ENCODE measurements at regions not wholly inside any gene's neighbourhood (a gene's known extent, or its start where the extent isn't known, plus 50 kb on each side); places are given as distances from the start of the nearest gene placed in this dataset.
A peak's percentile ranks its signal among the peaks of the same experiment; 100 is the strongest.
"Not testable (repeated sequence)": the region's sequence is repeated elsewhere in the genome, so short reads cannot be mapped to it uniquely, and the experiment has no call there.

- H3K27ac Mint-ChIP-seq, DNase-seq, H3K4me3 Mint-ChIP-seq, H3K4me1 Mint-ChIP-seq, H3K9me3 Mint-ChIP-seq, H3K27me3 Mint-ChIP-seq: not testable (repeated sequence)
- peaks cover 14% of the 10 kb centered on the region for H3K36me3 Mint-ChIP-seq
These were observed 187.4 kb downstream of the LAT start for GRCh38 chr16:29172098-29172724.

DNA sequence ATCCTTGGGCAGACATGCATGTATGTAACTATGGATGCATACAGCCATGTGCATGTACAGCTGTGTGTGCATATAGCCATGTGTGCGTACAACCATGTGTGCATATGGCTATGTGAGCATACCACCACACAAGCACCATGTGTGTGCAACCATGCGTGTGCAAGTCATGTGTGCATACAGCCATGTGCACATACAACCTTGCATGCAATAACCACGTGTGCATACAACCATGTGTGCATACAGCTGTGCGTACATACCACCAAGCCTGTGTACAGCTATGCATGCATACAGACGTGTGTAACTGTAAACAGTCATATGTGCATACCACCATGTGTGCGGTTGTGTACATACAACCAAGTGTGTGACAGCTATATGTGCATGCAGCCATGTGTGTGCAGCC, 186.4 kb downstream of the LAT start:
- DNase-seq, H3K27me3 Mint-ChIP-seq, H3K4me3 Mint-ChIP-seq, H3K9me3 Mint-ChIP-seq, H3K27ac Mint-ChIP-seq, H3K4me1 Mint-ChIP-seq: not testable (repeated sequence)
- H3K36me3 Mint-ChIP-seq, result peaks cover 14% of the 10 kb centered on the region

DNA sequence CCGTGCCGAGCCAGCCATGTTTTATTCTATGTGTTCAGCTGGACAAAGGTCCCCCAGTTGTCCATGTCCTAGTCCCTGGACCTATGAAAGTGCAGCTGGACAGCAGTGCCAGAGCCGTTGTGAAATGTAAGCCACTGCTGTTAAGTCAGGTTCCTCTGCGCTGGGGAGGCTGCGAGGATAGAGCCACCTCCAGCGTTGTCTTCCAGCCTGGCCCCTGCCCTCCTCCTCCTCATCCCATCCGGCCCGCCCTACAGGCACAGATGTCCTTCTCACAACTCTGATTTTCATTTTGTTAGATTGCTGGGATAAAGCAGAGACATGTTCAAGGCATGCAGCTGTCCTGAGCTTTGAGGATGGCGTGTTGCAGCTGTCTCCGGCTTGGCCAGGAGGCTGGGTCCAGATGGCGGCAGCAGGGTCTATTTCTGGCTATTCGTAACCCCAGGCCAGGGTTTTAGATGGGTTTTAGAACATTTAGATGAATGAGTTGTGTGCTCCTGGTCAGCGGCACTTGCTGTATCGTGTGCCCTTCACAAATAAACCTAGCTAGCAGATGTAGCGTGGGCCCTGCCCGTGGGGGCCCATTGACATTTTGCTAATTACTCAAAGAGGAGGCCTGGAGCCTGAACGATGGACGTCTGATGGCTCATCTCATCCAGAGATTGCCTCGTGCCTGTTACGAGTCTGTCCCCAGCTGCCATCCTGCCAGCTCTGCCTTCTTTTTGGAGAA, 185.7 kb downstream of the LAT start:
- H3K9me3 Mint-ChIP-seq, result not testable (repeated sequence)

DNA sequence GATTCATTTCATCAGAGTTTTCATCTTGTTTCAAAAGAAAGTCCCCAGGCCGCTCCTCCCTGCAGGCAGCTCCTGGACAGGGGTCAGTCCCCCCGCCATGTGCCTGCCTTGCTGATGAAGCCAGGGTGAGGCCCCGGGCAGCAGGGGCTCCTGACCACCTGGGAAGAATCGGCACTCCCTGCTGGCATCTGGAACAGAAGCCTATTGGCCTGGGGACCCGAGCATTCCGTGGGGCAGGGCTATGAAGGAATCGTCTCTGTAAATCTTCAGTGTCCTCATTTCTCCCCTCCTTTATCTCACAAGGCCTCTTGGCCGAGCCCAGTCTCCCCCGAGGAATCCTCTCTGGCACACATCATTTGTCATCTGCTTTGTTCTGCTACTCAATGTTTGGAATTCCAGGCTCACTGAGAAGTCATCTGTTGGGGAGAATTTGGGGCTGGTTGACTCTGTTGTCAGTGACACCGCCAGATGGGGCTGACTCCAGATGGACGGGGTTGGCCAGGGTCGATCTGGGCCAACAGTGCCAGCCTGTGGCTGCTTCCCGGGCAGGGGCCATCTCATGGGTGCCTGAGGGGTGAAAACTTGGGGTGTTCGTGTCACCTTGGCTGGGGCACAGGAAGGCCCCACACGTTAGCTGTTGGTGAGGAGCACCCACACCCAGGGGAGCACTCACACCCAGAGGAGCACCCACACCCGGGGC, 184.6 kb downstream of the LAT start:
- not testable (repeated sequence) for H3K27ac Mint-ChIP-seq, H3K9me3 Mint-ChIP-seq, DNase-seq, H3K4me1 Mint-ChIP-seq, H3K4me3 Mint-ChIP-seq, H3K27me3 Mint-ChIP-seq
- H3K36me3 Mint-ChIP-seq, result peaks cover 14% of the 10 kb centered on the region

More for the DNA sequence above, 185.7 kb downstream of the LAT start:
- DNase-seq, H3K4me1 Mint-ChIP-seq, H3K4me3 Mint-ChIP-seq, H3K27ac Mint-ChIP-seq, H3K27me3 Mint-ChIP-seq: not testable (repeated sequence)
- H3K36me3 Mint-ChIP-seq, result peaks cover 14% of the 10 kb centered on the region

- not testable (repeated sequence) for H3K27ac Mint-ChIP-seq, DNase-seq, H3K4me1 Mint-ChIP-seq, H3K9me3 Mint-ChIP-seq, H3K27me3 Mint-ChIP-seq, H3K4me3 Mint-ChIP-seq
- peaks cover 11% of the 10 kb centered on the region for H3K36me3 Mint-ChIP-seq
These were observed 183.8 kb downstream of the LAT start for GRCh38 chr16:29168515-29169259.

DNA sequence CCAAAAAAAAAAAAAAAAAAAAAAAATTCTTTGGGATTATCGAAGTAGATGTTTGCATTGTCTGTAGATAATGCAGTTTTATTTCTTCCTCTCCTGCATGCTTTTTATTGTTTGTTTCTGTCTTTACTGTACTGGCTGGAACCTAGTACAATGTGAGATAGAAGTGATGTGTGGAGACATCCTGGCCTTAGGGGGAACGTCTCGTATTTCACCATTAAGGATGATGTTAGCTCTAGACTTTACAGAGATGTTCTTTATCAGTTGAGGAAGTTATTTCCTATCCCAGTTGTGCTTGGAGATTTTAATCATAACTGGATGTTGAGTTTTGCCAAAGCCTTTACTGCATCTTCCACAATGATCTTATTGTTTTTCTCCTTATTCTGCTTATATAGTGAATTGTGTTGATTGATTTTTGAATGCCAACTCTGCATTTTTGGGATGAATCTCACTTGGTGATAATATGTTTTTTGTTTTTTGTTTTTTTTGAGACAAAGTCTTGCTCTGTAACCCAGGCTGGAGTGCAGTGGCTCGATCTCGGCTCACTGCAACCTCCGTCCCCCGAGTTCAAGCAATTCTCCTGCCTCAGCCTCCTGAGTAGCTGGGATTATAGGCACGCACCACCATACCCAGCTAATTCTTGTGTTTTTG, 179.7 kb downstream of the LAT start:
- H3K4me1 Mint-ChIP-seq, H3K27ac Mint-ChIP-seq, H3K27me3 Mint-ChIP-seq, H3K9me3 Mint-ChIP-seq, H3K36me3 Mint-ChIP-seq, H3K4me3 Mint-ChIP-seq, DNase-seq: not testable (repeated sequence)

DNA sequence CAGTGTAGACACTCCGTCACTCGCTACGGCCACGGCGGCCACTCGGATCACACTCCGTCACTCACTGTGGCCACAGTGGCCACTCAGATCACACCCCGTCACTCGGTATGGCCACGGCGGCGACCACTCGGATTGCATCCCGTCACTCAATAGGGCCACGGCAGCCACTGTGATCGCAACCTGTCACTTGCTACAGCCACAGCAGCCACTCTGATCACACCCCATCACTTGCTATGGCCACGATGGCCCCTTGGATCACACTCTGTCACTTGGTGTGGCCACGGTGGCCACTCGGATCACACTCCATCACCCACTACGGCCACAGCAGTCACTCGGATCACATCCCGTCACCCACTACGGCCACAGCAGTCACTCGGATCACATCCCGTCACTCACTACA, 175.3 kb downstream of the LAT start:
- not testable (repeated sequence) for DNase-seq, H3K9me3 Mint-ChIP-seq, H3K27ac Mint-ChIP-seq, H3K27me3 Mint-ChIP-seq, H3K4me3 Mint-ChIP-seq
- peaks cover 21% of the 10 kb centered on the region for H3K36me3 Mint-ChIP-seq
- H3K4me1 Mint-ChIP-seq, result peaks cover 19% of the 10 kb centered on the region

GRCh38 chr16:29159603-29160002, 174.8 kb downstream of the LAT start:
- peaks cover 25% of the 10 kb centered on the region for H3K36me3 Mint-ChIP-seq
- H3K27ac Mint-ChIP-seq, H3K4me3 Mint-ChIP-seq, H3K9me3 Mint-ChIP-seq, DNase-seq, H3K27me3 Mint-ChIP-seq: not testable (repeated sequence)
- peaks cover 23% of the 10 kb centered on the region for H3K4me1 Mint-ChIP-seq

DNA sequence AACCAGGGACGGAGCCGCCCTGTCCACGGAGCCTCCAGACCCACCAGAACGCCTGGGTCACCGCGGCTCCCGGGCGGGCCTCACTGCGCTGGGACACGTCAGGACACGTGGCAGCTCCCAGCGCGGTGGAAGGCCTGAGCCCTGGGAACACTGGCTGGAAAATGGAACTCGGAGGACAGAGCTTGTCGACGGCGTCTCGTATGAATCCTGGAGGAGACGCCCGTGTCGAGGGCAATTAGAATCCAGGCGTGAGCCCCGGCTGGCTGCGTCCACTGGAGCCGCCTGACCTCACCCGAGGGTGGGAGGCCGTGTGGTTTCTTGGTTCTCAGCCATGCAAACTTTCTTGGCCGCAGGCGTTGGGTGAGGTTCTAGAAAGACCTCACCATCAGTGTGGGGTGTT, 173.9 kb downstream of the LAT start:
- no peaks in the 10 kb centered on the region for H3K27me3 Mint-ChIP-seq
- H3K9me3 Mint-ChIP-seq, result no peaks in the 10 kb centered on the region
- H3K27ac Mint-ChIP-seq, result no peak overlapping the region
- peaks cover 30% of the 10 kb centered on the region for H3K4me1 Mint-ChIP-seq
- no peak overlapping the region for H3K4me3 Mint-ChIP-seq
- H3K36me3 Mint-ChIP-seq, result peaks cover 25% of the 10 kb centered on the region
- DNase-seq, result no peak

- Mint-ChIP-seq H3K4me1 (peaks cover 32% of the 10 kb centered on the region), H3K36me3 (peaks cover 25% of the 10 kb centered on the region)
- DNase-seq, H3K4me3 Mint-ChIP-seq, H3K9me3 Mint-ChIP-seq, H3K27ac Mint-ChIP-seq, H3K27me3 Mint-ChIP-seq: not testable (repeated sequence)
These were observed 173.4 kb downstream of the LAT start for GRCh38 chr16:29158031-29158784.

DNA sequence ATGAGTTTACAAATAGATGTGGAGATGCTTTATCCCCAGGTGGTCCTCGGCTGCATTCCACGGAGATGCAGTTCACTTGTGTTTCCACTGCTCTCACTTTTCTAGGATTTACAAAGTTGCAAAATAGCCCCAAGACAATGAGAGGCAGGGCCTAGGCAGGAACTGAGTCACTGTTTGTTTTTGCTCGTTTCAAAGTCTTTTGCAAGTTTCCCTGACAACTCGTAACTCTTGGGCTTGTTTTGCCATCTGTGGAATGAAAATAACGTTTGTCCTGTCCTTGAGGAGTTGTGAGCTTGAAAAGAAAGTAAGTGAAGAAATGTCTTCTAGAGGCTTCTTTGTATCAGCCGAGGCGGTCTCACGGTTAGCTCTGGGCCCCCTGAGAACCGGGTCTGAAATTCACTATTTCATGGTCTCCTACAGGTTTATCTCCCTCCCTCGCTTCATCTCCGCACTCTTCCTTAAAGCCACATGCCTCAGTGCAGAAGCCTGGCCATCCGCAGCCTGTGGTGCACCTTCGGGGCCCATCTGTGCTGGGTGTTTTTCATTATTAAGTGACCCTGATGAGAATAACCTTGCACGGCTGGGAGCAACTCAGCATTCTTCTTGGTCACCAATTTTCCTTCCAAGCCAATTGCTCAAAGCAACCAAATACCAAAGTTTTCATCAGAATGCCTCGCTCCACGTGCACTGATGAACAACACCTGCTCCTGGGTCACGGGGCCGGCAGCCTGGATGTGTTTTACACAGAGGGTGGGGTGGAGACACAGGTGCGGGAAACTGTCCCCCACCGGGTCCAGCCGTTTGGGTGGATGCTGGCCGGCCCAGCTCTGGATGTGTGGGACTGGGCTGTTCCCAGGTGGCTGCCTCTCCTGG, 172.4 kb downstream of the LAT start:
- not testable (repeated sequence) for DNase-seq, H3K9me3 Mint-ChIP-seq, H3K4me3 Mint-ChIP-seq, H3K27me3 Mint-ChIP-seq
- Mint-ChIP-seq H3K36me3 (peaks cover 25% of the 10 kb centered on the region), H3K27ac (peak overlapping the region; percentile 29), H3K4me1 (peaks cover 39% of the 10 kb centered on the region)

DNA sequence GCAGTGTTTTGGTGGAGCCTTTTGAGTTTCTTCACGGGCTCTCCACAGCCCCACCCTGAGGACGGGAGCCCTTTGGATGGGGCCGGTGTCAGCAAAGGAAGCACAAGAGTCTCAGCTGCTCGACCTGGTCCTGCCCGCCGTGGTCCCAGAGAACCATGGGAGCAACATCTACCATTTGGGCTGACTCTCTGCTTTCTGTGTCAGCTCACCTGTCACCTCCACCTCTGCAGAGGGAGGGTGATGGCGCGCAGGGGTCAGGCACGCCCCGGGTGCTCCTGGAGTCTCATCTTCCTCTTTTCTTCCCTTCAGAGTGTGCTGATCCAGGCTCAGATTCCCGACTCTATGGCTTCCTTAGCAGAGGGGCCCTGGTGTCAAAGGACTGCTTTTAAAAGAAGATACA, 171.7 kb downstream of the LAT start:
- H3K9me3 Mint-ChIP-seq, result no peaks in the 10 kb centered on the region
- no peaks in the 10 kb centered on the region for H3K27me3 Mint-ChIP-seq
- peak overlapping the region; percentile 29 for H3K27ac Mint-ChIP-seq
- H3K4me1 Mint-ChIP-seq, result peaks cover 39% of the 10 kb centered on the region
- H3K36me3 Mint-ChIP-seq, result peaks cover 25% of the 10 kb centered on the region
- no peak overlapping the region for H3K4me3 Mint-ChIP-seq
- DNase-seq, result no peak

DNA sequence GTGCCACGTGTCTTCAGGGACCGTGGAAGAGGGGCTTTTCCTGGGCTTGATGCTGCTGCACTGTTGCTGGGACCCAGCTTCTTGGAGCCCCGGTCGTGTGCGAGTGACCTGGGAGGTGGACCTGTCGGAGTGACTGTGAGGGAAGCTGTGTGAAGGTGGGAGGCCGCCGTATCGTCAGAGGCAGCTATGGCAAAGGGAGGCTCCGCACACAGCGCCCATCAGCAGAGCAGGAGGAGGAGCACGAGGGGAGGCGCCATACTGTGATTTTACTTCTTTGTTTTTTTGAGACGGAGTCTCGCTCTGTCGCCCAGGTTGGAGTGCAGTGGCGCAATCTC, 171.0 kb downstream of the LAT start:
- DNase-seq, H3K27me3 Mint-ChIP-seq, H3K9me3 Mint-ChIP-seq, H3K4me3 Mint-ChIP-seq: not testable (repeated sequence)
- Mint-ChIP-seq H3K4me1 (peaks cover 39% of the 10 kb centered on the region), H3K27ac (peak overlapping the region; percentile 25), H3K36me3 (peaks cover 25% of the 10 kb centered on the region)

All from activated naive CD8-positive, alpha-beta T cell treated with anti-CD3 and anti-CD28 coated beads for 36 hours (primary cell).